Iris pigment epithelial cell (primary cell): ENCODE measurements at regions not wholly inside any gene's neighbourhood (a gene's known extent, or its start where the extent isn't known, plus 50 kb on each side); places are given as distances from the start of the nearest gene placed in this dataset.

Source experiments
- DNase-seq: peaks from one replicate; pipeline ENCODE4 v3.0.0-alpha.2; 2011; ENCODE audit warnings: low read depth

DNA sequence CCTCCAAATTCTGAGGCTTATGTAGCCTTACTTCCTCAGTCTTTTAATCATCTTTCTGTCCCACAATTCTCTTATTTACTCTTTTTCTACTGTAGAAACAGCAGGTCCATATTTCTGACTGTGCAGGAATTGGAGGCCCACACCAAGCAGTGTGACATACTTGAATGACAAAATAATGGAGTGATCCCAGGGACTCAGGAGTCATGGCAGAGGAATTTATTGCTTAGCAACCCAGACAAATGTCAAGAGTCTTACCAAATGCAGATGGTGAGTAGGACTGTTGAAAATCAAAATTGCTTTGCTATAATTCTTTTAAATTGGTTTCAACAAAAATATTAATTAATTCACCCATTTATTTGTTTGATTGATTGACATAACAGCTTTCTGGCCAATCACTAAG is 59.9 kb downstream of the HTR1B start:
- peak; percentile 45 for DNase-seq

- DNase-seq: no peak
These were observed 62.1 kb downstream of the HTR1B start for GRCh38 chr6:77401231-77401630.

GRCh38 chr6:77397561-77397960 is 65.7 kb downstream of the HTR1B start:
- no peak for DNase-seq

- no peak for DNase-seq
These were observed 73.9 kb downstream of the HTR1B start for GRCh38 chr6:77389402-77389801.

DNA sequence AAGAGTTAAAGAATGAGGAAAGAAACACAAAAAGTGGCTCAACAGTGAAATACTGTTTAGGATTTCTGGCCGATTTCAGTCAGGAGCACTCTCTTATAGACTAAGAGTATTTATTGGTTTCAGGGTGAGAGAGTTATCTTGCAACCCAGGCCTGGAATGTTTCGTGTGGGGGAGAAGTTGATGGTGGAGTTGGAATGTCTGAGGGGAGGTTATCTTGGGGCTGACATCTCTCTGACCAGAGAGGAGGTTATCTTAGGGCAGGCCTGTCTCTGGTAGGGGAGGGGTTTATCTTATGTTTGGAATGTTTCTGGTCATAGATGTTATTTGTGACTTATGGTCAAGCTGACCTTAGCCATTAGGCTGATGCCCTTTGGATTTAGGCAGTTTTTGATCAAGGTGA is 80.3 kb downstream of the HTR1B start:
- DNase-seq: no peak

DNA sequence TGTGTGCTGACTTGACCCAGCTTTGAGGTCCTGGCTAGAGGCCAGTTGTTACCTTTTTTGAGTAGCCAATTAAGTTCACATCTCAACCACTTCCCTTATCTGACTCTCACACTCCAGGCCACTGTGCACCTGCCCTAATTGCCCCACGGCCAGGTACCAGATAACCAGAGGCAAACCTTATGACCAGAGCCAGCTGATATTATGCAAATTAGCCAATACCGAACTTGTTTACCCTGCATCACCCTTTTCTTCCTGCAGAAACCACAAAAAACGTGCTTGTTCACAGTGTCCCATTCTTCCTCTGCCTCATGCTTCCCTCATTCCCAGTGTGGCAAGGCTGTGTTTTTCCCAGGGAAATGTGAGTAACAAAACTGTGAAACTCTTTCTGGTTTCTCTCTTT is 89.3 kb downstream of the HTR1B start:
- no peak for DNase-seq

DNA sequence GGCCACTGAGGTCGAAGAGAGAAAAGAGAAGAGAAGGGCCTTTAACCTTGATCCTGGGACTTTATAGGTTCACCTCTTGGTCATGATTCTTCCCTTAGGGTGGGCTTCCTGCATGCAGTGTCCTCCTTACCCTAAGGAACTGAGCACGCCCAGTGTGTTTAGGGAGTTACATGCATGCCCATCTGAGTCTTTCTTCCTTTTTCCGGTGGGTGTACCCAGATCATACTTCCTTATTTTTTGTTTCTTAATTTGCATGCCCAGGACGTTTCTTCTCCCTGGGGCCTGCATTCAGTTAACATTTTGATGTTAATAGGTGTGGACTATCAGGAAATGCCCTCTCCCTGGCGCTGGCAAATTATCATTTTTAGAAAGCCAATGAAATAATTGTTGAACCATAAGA is 91.5 kb downstream of the HTR1B start:
- DNase-seq: no peak

DNA sequence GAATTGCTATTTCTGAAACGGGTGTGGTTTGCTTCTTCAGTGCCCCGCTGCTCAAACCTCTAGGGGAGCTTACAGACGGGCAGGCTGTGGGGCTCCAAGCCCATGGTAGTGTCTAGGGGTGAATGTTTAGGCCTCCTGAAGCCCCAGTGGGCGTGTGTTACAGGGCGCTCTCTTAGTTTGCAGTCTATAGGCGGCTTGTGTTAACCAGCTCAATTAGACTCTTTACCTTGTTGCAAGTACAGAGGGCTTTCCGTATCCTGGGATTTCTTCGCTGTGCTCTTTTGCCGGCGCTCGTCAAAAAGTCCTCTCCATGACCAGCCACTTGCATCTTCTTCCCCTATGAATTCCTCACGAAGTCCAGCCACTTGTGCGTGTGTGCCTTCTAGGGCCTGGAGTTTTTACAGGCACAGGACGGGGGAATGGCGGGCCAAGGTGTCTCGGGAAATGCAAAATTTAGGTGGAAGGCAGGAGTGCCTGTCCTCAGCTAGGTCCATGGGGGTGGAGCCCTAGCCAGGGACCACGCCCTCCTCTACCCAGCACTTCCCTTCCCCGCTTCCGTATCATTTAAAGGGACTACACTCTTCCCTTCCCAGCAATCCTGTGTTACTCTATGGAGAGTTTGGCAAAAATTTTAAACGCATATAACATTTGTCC is 94.5 kb downstream of the HTR1B start:
- DNase-seq: peak; percentile 10

- DNase-seq: no peak
These were observed 96.5 kb downstream of the HTR1B start for GRCh38 chr6:77366798-77367197.

GRCh38 chr6:77363702-77364101 is 99.6 kb downstream of the HTR1B start:
- no peak for DNase-seq

DNA sequence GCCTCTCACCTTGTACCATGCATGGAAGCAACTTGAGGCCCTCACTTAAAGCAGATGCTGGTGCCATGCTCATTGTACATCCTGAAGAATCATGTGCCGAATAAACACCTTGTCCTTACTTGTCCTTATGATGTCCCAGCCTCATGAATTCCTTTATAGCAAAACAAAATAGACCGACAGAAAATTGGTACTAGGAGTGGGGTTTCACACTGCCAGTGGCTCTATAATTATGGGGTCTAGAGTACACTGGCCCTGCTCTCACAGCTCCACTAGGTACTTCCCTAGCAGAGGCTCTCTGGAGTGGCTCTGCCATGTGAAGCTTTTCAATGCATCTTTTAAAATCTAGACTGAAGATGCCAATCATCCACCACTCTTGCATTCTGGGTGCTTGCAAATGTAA is 101.2 kb downstream of the HTR1B start:
- no peak for DNase-seq

GRCh38 chr6:77361018-77361417 is 102.3 kb downstream of the HTR1B start:
- peak; percentile 3 for DNase-seq

DNA sequence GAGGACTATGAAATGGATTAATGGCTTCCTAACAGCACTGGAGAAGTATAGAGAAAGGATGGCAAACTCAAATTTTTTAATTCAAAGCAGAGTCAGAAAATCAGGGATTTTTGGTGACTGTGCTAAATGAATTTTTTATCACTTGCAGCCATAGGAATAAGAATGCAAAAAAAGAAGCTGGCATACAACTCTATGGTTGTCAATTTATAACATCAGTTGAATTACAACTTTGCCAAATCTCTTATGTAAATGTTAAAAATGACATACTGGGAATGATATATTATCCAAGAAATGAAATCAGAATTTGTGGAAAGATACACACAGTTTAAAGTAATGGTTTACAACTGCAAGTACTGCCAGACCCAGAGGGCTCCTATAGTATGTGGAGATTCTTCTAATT is 106.5 kb downstream of the HTR1B start:
- DNase-seq: no peak

DNA sequence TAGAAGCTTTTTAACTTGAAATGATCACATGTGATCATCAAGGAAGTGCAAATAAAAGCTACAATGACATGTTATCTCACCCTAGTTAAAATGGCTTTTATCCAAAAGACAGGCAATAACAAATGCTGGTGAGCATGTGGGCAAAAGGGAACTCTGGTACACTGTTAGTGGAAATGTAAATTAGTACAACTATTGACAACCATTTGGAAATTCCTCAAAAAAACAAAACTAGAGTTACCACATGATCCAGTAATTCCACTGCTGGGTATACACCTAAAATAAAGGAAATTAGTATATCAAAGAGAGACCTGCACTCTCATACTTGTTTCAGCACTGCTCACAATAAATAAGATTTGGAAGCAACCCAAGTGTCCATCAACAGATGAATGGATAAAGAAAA is 108.7 kb downstream of the HTR1B start:
- no peak for DNase-seq

GRCh38 chr6:77353129-77353528 is 110.2 kb downstream of the HTR1B start:
- no peak for DNase-seq

DNA sequence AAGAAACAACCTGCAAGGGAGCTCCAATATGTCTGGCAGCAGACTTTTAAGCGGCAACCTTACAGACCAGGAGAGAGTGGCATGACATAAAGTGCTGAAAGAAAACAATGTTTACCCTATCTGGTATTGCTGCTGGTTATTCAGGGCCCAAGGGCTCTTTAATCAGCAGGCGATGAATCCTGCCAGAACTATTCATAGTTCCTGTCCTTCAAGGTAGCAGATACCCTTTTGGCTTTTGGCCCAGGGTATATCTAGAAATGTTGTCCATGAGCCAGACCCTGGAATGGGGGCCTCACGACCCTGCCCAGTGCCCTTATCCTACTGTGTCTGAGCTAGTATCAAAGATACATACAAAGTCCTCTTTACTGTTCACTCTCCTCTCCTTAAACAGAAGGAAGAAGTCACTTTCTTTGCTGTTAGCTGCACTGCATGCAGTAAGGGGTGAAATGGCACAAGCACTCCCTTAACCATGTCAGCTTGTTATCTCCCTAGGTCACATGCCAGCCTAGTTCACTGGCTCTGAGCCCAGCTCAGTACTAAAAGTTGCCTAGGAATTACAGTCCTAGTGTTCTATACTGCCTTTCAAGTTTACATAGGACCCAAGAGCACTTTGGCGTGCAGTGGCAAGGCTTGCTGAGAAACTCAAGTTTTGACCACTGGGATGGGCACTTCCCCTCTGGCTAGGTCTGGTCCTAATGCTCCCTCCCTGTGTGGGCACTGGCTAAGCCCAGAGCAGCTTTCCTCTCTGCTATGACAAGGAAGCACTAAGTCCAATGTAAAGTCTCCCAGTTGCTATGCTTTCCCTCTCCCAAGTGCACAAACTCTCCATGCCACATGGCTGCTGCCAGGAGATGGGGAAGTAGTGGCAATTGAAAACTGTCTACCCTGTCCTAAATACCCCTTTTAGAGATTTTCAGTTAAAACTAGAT is 122.0 kb downstream of the HTR1B start:
- DNase-seq: peak; percentile 11

GRCh38 chr6:77340331-77340730 is 123.0 kb downstream of the HTR1B start:
- no peak for DNase-seq

DNA sequence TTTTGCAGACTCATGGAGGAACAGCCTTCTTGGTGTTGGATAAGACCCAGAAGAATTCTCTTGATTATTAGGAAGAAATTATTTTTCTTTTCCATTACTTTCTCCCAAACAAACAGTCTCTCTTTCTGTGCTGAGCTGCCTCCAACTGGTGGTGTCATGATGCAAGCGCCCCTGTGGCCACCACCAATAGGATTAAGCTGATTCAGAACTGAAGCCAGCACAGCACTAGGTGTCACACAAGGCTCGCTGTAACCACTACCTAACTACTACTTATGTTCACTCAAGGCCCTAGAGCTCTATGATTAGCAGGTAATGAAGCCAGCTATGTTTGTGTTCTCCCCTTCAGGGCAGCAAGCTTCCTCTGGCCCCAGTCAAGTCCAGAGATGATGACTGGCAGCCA is 123.4 kb downstream of the HTR1B start:
- no peak for DNase-seq

DNA sequence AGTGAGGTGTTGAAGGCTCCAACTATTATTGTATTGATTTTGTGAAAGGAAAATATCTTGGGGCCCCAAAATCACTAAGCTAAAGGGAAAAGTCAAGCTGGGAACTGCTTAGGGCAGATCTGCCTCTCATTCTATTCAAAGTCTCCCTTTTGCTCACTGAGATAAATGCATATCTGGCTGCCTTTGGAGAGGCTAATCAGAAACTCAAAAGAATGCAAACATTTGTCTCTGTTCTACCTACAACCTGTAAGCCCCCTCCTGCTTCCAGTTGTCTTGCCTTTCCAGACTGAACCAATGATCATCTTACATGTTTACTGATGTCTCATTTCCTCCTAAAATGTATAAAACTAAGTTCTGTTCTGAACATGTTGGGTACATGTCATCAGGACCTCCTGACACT is 125.9 kb downstream of the HTR1B start:
- DNase-seq: no peak

DNA sequence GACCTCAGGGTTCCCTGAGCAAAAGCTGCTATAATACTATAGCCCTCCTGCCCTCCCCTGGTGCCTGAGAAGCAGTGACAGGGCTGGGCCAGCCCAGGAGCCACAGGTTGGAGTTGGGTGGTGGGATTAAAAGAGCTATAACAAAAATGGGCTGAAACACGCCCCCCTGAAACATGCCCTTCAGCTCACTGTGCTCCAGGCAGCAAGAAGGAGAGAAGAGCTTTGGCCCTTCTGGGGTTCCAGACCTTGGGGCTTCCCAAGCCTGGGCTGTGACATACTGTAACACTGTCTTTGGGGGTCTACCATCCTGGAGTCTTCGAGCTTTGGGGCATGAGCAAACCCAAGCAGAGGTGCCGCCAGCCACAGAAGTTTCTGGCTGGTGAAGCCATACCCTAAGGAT is 129.2 kb downstream of the HTR1B start:
- no peak for DNase-seq

GRCh38 chr6:77332915-77333623 is 130.2 kb downstream of the HTR1B start:
- no peak for DNase-seq

DNA sequence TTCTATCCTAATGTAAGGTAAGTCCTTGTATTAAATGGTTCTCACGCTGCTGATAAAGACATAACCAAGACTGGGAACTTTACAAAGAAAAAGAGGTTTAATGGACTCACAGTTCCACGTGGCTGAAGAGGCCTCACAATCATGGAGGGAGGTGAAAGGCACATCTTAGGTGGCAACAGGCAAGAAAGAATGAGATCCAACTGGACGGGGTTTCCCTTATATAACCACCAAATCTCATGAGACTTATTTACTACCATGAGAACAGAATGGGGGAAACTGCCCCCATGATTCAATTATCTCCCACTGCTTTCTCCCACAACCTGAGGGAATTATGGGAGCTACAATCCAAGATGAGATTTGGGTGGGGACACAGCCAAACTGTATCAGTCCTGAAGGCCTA is 136.6 kb downstream of the HTR1B start:
- DNase-seq: no peak

DNA sequence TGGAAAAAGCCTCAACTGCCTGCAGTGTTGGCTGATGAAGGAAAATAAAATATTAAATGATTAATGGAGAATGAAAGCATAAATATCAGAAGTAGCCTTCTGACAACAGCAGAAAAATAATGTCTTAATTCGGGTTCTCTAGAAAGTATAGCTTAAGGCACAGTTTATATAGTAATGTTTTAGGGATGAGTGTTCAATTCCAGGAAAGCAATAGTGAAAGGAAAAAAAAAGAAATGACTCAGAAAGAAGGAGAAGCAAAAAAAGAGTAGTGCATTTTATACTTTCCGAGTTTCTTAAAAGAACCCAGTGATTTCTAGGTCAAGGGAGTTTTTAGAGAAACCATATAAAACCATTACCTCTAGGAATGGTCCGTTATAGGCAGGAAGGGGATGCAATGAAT is 137.3 kb downstream of the HTR1B start:
- peak; percentile 28 for DNase-seq
